ENCODE measurements at regions not wholly inside any gene's neighbourhood (a gene's known extent, or its start where the extent isn't known, plus 50 kb on each side); places are given as distances from the start of the nearest gene placed in this dataset.

DNA sequence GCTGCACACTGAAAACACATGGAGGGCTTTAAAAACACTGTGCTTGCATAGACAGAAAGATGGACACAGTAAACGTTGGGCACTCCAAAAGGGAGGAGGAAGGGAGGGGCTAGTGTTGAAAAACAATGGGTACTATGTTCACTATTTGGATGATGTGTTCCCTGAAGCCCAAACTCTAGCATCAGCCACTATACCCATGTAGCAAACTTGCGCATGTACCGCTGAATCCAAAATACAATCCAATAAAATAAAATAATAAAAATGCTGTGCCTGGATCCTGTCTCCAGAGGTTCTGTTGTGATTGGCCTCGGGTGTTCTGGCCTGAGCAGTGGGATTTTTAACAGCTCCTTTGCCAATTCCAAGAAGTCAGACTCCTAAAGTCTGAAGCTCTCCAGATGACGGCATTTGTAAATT lies 166.0 kb downstream of the TMEM182 start:
- TF ChIP-seq ZNF121 (CRISPR knock-in tag; IDR thresholded peaks at IDR 0.05) = no peak
- no peak for TF ChIP-seq NR2C2 (CRISPR knock-in tag; IDR thresholded peaks at IDR 0.05)
- TF ChIP-seq MXD4 (CRISPR knock-in tag; IDR thresholded peaks at IDR 0.05; ENCODE audit: borderline replicate concordance) = no peak
- TF ChIP-seq, protein P1, sequence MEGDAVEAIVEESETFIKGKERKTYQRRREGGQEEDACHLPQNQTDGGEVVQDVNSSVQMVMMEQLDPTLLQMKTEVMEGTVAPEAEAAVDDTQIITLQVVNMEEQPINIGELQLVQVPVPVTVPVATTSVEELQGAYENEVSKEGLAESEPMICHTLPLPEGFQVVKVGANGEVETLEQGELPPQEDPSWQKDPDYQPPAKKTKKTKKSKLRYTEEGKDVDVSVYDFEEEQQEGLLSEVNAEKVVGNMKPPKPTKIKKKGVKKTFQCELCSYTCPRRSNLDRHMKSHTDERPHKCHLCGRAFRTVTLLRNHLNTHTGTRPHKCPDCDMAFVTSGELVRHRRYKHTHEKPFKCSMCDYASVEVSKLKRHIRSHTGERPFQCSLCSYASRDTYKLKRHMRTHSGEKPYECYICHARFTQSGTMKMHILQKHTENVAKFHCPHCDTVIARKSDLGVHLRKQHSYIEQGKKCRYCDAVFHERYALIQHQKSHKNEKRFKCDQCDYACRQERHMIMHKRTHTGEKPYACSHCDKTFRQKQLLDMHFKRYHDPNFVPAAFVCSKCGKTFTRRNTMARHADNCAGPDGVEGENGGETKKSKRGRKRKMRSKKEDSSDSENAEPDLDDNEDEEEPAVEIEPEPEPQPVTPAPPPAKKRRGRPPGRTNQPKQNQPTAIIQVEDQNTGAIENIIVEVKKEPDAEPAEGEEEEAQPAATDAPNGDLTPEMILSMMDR (IDR thresholded peaks at IDR 0.05) = no peak
- TF ChIP-seq, protein P2, sequence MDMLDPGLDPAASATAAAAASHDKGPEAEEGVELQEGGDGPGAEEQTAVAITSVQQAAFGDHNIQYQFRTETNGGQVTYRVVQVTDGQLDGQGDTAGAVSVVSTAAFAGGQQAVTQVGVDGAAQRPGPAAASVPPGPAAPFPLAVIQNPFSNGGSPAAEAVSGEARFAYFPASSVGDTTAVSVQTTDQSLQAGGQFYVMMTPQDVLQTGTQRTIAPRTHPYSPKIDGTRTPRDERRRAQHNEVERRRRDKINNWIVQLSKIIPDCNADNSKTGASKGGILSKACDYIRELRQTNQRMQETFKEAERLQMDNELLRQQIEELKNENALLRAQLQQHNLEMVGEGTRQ (CRISPR knock-in tag; IDR thresholded peaks at IDR 0.05) = no peak
- no peak for TF ChIP-seq ZNF232 (CRISPR knock-in tag; IDR thresholded peaks at IDR 0.05)
- no peak for TF ChIP-seq IRF1 (CRISPR knock-in tag; IDR thresholded peaks at IDR 0.05)

All from WTC11 (cell line).